IMR-90 (cell line): ENCODE measurements at regions not wholly inside any gene's neighbourhood (a gene's known extent, or its start where the extent isn't known, plus 50 kb on each side); places are given as distances from the start of the nearest gene placed in this dataset.

Source experiments
- ATAC-seq: fragments of 200-7000 bp; cut with Tn5 transposase; 2 replicates; pipeline ENCODE4 v1.9.1; 2020; ENCODE audit warnings: low read depth, mild to moderate bottlenecking, moderate library complexity
- BruUV-seq: library from RNA; stranded (reverse); fragments of 400-500 nt; replicated peaks from 2 replicates; lab custom pipeline; 2021; lab: Mats Ljungman, UMichigan
- CTCF ChIA-PET: fragments of 300-600 bp; formaldehyde crosslinking; extraction: SDS; loops from one replicate; lab custom pipeline; 2021; ENCODE audit warnings: antibody characterized with exemption; lab: Yijun Ruan, JAX
- POLR2A ChIA-PET: fragments of 300-600 bp; sonication (Branson Sonifier 250); formaldehyde crosslinking; loops from one replicate; lab custom pipeline; 2022; ENCODE audit warnings: antibody characterized with exemption; ENCODE audit not compliant: unreplicated experiment; lab: Charles Lee
- DNase-seq: peaks from one replicate; pipeline ENCODE4 v3.0.0; 2013
- H2AFZ ChIP-seq: replicated peaks from 2 replicates; pipeline ENCODE3; 2013; ENCODE audit warnings: low read length, mild to moderate bottlenecking; ENCODE audit not compliant: poor library complexity
- H2AK5ac ChIP-seq: 2 replicates; pipeline ENCODE4 v1.6.1; 2013; ENCODE audit warnings: low read depth, low read length, inconsistent platforms
- H2AK9ac ChIP-seq: replicated peaks from 2 replicates; pipeline ENCODE3; 2013; ENCODE audit warnings: mild to moderate bottlenecking, low read depth, low read length, moderate library complexity; ENCODE audit not compliant: poor library complexity
- H2BK120ac ChIP-seq: 2 replicates; pipeline ENCODE4 v1.6.1; 2013; ENCODE audit warnings: low read depth, low read length, inconsistent platforms
- H2BK15ac ChIP-seq: 3 replicates; pipeline ENCODE4 v1.6.1; 2013; ENCODE audit warnings: low read depth, low read length, inconsistent platforms
- H2BK20ac ChIP-seq: 2 replicates; pipeline ENCODE4 v1.6.1; 2013; ENCODE audit warnings: low read depth, mild to moderate bottlenecking, inconsistent platforms, low read length, moderate library complexity
- H2BK5ac ChIP-seq: 2 replicates; pipeline ENCODE4 v1.6.1; 2013; ENCODE audit warnings: mild to moderate bottlenecking, low read depth, low read length, inconsistent platforms; ENCODE audit not compliant: poor library complexity, severe bottlenecking
- H3K14ac ChIP-seq: replicated peaks from 2 replicates; pipeline ENCODE4 v1.6.1; 2013; ENCODE audit warnings: low read depth, low read length, inconsistent platforms
- H3K18ac ChIP-seq: 2 replicates; pipeline ENCODE4 v1.6.1; 2013; ENCODE audit warnings: low read depth, low read length, control low read depth
- H3K23ac ChIP-seq: 2 replicates; pipeline ENCODE4 v1.6.1; 2013; ENCODE audit warnings: low read depth, low read length, inconsistent platforms
- H3K27ac ChIP-seq: 2 replicates; pipeline ENCODE4 v1.5.1; 2013; ENCODE audit warnings: mild to moderate bottlenecking, control low read depth, low read length; ENCODE audit not compliant: insufficient read depth
- H3K27me3 ChIP-seq: 2 replicates; pipeline ENCODE4 v1.6.1; 2013; ENCODE audit warnings: low read length; ENCODE audit not compliant: control insufficient read depth, insufficient read depth
- H3K36me3 ChIP-seq: 2 replicates; pipeline ENCODE4 v1.6.1; 2013; ENCODE audit warnings: low read length, mixed read lengths; ENCODE audit not compliant: control insufficient read depth, insufficient read depth
- H3K4ac ChIP-seq: 2 replicates; pipeline ENCODE4 v1.6.1; 2013; ENCODE audit warnings: low read depth, low read length, inconsistent platforms
- H3K4me1 ChIP-seq: 2 replicates; pipeline ENCODE4 v1.6.1; 2013; ENCODE audit warnings: low read length, mixed read lengths; ENCODE audit not compliant: control insufficient read depth, insufficient read depth
- H3K4me2 ChIP-seq: 2 replicates; pipeline ENCODE4 v1.6.1; 2013; ENCODE audit warnings: low read depth, mild to moderate bottlenecking, control low read depth, low read length, moderate library complexity
- H3K4me3 ChIP-seq: 2 replicates; pipeline ENCODE4 v1.5.1; 2013; ENCODE audit warnings: low read depth, mild to moderate bottlenecking, control low read depth, low read length, moderate library complexity; ENCODE audit not compliant: insufficient read depth
- H3K56ac ChIP-seq: 2 replicates; pipeline ENCODE4 v1.6.1; 2013; ENCODE audit warnings: low read length, inconsistent platforms; ENCODE audit not compliant: insufficient read depth; ENCODE audit errors: extremely low read depth
- H3K79me1 ChIP-seq, 2 experiments: 2 replicates each; pipeline ENCODE4 v1.6.1; 2013; ENCODE audit warnings: low read length in 2 of 2, inconsistent platforms in 1 of 2, low read depth in 1 of 2
- H3K9ac ChIP-seq: 2 replicates; pipeline ENCODE4 v1.6.1; 2013; ENCODE audit warnings: low read depth, low read length, control low read depth
- H3K9me1 ChIP-seq: 2 replicates; pipeline ENCODE4 v1.6.1; 2013; ENCODE audit warnings: low read length, inconsistent platforms; ENCODE audit not compliant: insufficient read depth
- H3K9me3 ChIP-seq: 2 replicates; pipeline ENCODE4 v1.6.1; 2013; ENCODE audit warnings: low read length; ENCODE audit not compliant: control insufficient read depth, insufficient read depth
- H4K20me1 ChIP-seq: 2 replicates; pipeline ENCODE4 v1.6.1; 2013; ENCODE audit warnings: low read length, inconsistent platforms; ENCODE audit not compliant: insufficient read depth
- H4K5ac ChIP-seq: 2 replicates; pipeline ENCODE4 v1.6.1; 2013; ENCODE audit warnings: mild to moderate bottlenecking, low read depth, low read length, control low read depth
- H4K8ac ChIP-seq, 2 experiments: 2 replicates each; pipeline ENCODE4 v1.6.1; 2013; ENCODE audit warnings: low read depth in 2 of 2, low read length in 2 of 2, control low read depth in 1 of 2, inconsistent platforms in 1 of 2
- H4K91ac ChIP-seq: 2 replicates; pipeline ENCODE4 v1.6.1; 2013; ENCODE audit warnings: low read depth, low read length, inconsistent platforms; ENCODE audit not compliant: insufficient read depth
- ELK1 ChIP-seq: fragments of 150-350 bp; IDR thresholded peaks from 2 replicates; pipeline ENCODE4 v1.6.1; 2016; ENCODE audit warnings: low read depth, mild to moderate bottlenecking, low read length, moderate library complexity, borderline replicate concordance
- FOS ChIP-seq: fragments of 150-350 bp; IDR thresholded peaks from 2 replicates; pipeline ENCODE4 v1.6.1; 2016; ENCODE audit warnings: low read depth, low read length
- MAFK ChIP-seq: IDR thresholded peaks from 2 replicates; pipeline ENCODE4 v1.6.1; 2012; ENCODE audit warnings: low read depth, low read length, improper control_type of control experiment
- MXI1 ChIP-seq: IDR thresholded peaks from 2 replicates; pipeline ENCODE4 v1.6.1; 2012; ENCODE audit warnings: low read depth, mild to moderate bottlenecking, low read length, moderate library complexity, borderline replicate concordance
- POLR2A ChIP-seq: IDR thresholded peaks from 2 replicates; pipeline ENCODE4 v1.6.1; 2012; ENCODE audit warnings: mild to moderate bottlenecking, low read depth, low read length
- RAD21 ChIP-seq: IDR thresholded peaks from 2 replicates; pipeline ENCODE4 v1.6.1; 2012; ENCODE audit warnings: low read length, improper control_type of control experiment
- RCOR1 ChIP-seq: IDR thresholded peaks from 2 replicates; pipeline ENCODE4 v1.6.1; 2012; ENCODE audit warnings: mild to moderate bottlenecking, low read length, improper control_type of control experiment; ENCODE audit not compliant: insufficient replicate concordance
- SMC3 ChIP-seq: fragments of 150-350 bp; IDR thresholded peaks from 2 replicates; pipeline ENCODE4 v1.6.1; 2016; ENCODE audit warnings: low read depth, mild to moderate bottlenecking, antibody characterized with exemption, low read length, moderate library complexity
- WGBS, 2 experiments: methylation state at CpG; one replicate each; pipeline versions ENCODE4 v1.1.5 to v1.1.7; 2013; ENCODE audit warnings: missing lambda C conversion rate in 2 of 2; ENCODE audit not compliant: insufficient read length in 1 of 2; ENCODE audit errors: extremely low coverage in 2 of 2; 5-methylcytosine and 5-hydroxymethylcytosine counted together
- dilution Hi-C: fragments of 300-500 bp; cut with HindIII; formaldehyde crosslinking; loops from one replicate; pipeline ENCODE4 v1.14.3; 2018; ENCODE audit warnings: low sequenced_read_pairs; ENCODE audit not compliant: unreplicated experiment
- in situ Hi-C: fragments of 300-500 bp; cut with MboI; formaldehyde crosslinking; loops from 3 replicates; pipeline ENCODE4 v1.14.3; 2019; ENCODE audit warnings: low sequenced_read_pairs, inconsistent platforms, mixed read lengths
- intact Hi-C: fragments of 100-400 bp; cut with micrococcal nuclease; formaldehyde crosslinking; loops from 2 replicates; pipeline ENCODE4 v1.10.0; 2022
- TF ChIP-seq, protein P1 (sequence below): conservative IDR thresholded peaks from 2 replicates; pipeline ENCODE4 v1.5.1; 2012; ENCODE audit warnings: mild to moderate bottlenecking, low read depth, low read length, improper control_type of control experiment

DNA sequence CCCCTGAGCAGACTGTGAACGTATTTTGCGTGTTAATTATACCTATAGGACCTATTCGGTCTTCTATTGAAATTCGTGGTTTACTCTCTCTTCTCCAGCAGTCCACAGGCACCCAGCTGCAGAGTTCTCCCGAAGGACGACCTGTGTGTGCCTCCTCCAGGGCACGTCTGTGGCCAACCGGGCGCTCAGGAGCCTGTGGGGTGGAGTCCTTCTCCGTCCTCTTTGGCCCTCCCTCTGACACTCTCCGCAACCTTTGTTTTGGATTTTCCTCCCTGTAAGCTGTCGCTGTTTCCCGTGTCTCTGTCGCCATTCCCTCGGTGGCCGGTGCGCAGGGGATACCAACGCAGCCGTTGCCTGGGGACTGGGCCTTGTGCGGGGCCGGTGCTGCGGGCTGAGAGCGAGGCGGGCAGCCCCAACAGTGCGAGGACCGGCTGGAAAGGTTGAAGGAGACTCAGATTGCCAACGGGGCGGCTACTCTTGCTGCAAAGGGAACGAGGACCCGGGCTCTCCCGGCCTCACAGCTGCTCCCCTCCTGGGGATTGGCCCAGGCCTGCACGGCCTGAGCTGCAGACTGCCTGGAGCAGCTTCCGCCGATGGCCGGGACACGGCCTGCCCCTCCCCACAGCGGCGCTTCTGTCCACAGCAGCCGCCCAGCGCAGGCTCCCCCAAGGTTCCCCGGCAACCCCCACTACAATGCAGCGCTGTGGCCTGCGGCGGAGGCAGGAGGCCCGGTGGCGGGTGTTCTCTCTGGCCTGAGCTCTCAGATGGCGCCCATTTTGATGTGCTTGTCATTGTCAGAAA lies 221.0 kb downstream of the MTX2 start:
- H2AK5ac ChIP-seq, result no peak overlapping the region
- ChIA-PET CTCF (no interaction called here), POLR2A (no interaction called here)
- dilution Hi-C loops, result no loop called here
- no peak for DNase-seq
- no peak overlapping the region for H3K4ac ChIP-seq
- in situ Hi-C loops, result no loop called here
- intact Hi-C loops, result no loop called here
- H4K91ac ChIP-seq, result no peak overlapping the region
- H3K56ac ChIP-seq, result no peak overlapping the region
- no peak overlapping the region for H3K4me3 ChIP-seq
- no peaks in the 10 kb centered on the region for H3K9me1 ChIP-seq
- BruUV-seq, result no TSS peak
- H4K20me1 ChIP-seq, result no peaks in the 10 kb centered on the region
- H2BK120ac ChIP-seq, result no peak overlapping the region
- H4K8ac ChIP-seq, result no peak overlapping the region
- no peak overlapping the region for H3K18ac ChIP-seq
- H2AFZ ChIP-seq, result peak overlapping the region; percentile 63
- no peak overlapping the region for H4K5ac ChIP-seq
- no peak overlapping the region for H3K14ac ChIP-seq
- H3K4me2 ChIP-seq, result no peak overlapping the region
- no peaks in the 10 kb centered on the region for H3K9me3 ChIP-seq
- H3K27ac ChIP-seq, result no peak overlapping the region
- H3K79me1 ChIP-seq, result no peaks in the 10 kb centered on the region
- H2BK20ac ChIP-seq, result no peak overlapping the region
- WGBS, 2 experiments, result 54% methylated on average over 15 of the region's 47 CpGs; no CpG with 5 or more reads in 1 of the 2 experiments
- H3K23ac ChIP-seq, result no peak overlapping the region
- ATAC-seq, result 0 out of 2 replicates have a peak, but pooled peaks have one; percentile 18
- H3K9ac ChIP-seq, result no peak overlapping the region
- H2BK5ac ChIP-seq, result no peak overlapping the region
- peaks cover 12% of the 10 kb centered on the region for H3K27me3 ChIP-seq
- no peaks in the 10 kb centered on the region for H3K36me3 ChIP-seq
- H3K4me1 ChIP-seq, result no peaks in the 10 kb centered on the region
- TF ChIP-seq SMC3 (no peak), ELK1 (no peak), RAD21 (no peak), POLR2A (no peak), MXI1 (no peak), RCOR1 (no peak), FOS (no peak), MAFK (no peak)
- TF ChIP-seq, protein P1, sequence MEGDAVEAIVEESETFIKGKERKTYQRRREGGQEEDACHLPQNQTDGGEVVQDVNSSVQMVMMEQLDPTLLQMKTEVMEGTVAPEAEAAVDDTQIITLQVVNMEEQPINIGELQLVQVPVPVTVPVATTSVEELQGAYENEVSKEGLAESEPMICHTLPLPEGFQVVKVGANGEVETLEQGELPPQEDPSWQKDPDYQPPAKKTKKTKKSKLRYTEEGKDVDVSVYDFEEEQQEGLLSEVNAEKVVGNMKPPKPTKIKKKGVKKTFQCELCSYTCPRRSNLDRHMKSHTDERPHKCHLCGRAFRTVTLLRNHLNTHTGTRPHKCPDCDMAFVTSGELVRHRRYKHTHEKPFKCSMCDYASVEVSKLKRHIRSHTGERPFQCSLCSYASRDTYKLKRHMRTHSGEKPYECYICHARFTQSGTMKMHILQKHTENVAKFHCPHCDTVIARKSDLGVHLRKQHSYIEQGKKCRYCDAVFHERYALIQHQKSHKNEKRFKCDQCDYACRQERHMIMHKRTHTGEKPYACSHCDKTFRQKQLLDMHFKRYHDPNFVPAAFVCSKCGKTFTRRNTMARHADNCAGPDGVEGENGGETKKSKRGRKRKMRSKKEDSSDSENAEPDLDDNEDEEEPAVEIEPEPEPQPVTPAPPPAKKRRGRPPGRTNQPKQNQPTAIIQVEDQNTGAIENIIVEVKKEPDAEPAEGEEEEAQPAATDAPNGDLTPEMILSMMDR, result no peak
- no peak overlapping the region for H2AK9ac ChIP-seq
- H2BK15ac ChIP-seq, result no peak overlapping the region
